Stimulated activated CD4-positive, alpha-beta T cell treated with anti-CD3 and anti-CD28 coated beads, TNF-alpha, amount 100 ng/mL, for 48 hours (primary cell): ENCODE measurements at regions not wholly inside any gene's neighbourhood (a gene's known extent, or its start where the extent isn't known, plus 50 kb on each side); places are given as distances from the start of the nearest gene placed in this dataset.
A peak's percentile ranks its signal among the peaks of the same experiment; 100 is the strongest.

ENCODE experiments used
- DNase-seq, 3 donors: peaks; one replicate each; pipeline ENCODE4 v3.0.0-alpha.2; 2020; ENCODE audit warnings: low read depth in 3 of 3

DNA sequence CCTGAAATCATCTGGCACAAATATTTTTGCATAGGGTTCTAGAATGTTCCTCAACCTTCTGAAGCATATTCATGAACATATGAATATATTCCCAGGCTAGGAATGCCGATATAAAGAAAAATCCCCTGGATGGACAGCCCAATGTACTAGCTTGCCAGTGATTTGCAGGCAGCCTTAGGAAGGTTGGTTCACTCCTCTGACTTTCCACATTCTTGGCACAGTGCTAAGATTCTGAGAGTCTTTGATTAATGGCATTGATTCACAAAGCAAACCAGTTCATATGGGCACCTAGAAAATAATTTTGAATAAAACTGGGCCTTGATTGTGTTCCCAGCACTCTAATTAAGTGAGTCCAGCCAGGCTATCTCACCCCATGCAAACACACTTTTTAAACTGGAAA is 56.9 kb upstream of the ENPP4 start:
- DNase-seq, result no peak

DNA sequence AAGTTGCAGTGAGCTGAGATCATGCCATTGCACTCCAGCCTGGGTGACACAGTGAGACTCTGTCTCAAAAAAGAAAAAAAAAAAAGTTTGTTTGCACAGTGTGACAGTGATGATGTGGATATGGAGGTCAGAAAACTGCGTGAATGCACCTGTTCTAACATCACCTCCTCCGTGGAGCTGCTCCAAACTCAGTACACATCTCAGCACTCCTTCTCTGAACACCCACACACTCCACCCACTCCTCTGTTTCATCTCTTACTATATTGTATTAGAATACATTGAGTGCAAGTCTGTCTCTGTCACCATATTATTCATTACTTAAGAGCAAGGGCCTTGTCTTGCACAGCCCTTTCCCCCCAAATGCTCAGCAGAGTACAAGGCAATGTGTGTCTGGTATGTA is 51.5 kb upstream of the ENPP4 start:
- peak in 1 of 3 donors; percentile 26 for DNase-seq

DNA sequence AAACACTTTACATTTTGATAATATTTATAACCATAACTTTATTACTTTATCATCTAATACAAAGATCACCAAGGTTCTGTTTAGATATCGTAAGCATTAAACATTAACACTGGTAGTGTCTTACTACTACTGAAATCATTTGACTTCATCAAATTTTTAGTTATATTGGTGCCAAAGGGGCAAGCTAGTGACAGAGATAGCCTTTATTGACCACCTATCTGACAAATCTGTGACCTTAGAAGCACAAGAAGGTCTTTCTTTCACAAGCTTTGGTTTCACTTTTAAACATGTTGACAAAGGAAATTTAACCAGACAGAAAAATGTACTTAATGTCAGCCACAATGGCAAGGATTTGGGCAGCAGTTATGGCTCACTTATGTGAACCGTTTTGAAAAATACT is 50.7 kb upstream of the ENPP4 start:
- DNase-seq, result no peak
